GM23338 (cell line): ENCODE measurements at regions not wholly inside any gene's neighbourhood (a gene's known extent, or its start where the extent isn't known, plus 50 kb on each side); places are given as distances from the start of the nearest gene placed in this dataset.

ENCODE experiments used
- ATAC-seq: fragments of 200-7000 bp; cut with Tn5 transposase; 3 replicates; pipeline ENCODE4 v1.9.1; 2020
- DNase-seq: peaks from one replicate; pipeline ENCODE4 v3.0.0-alpha.2; 2015; ENCODE audit warnings: low spot score
- H2AFZ ChIP-seq: fragments of 200-600 bp; sonication (generic); 2 replicates; pipeline ENCODE4 v1.8.0; 2016; ENCODE audit warnings: antibody characterized with exemption, mild to moderate bottlenecking, moderate library complexity
- H3F3A ChIP-seq: fragments of 200-600 bp; sonication (generic); replicated peaks from 2 replicates; pipeline ENCODE4 v1.8.0; 2017; ENCODE audit warnings: antibody characterized with exemption, mixed run types, low read depth
- H3K27ac ChIP-seq: fragments of 200-600 bp; sonication (generic); 2 replicates; pipeline ENCODE4 v1.6.1; 2016; ENCODE audit warnings: low read depth
- H3K27me3 ChIP-seq: fragments of 200-600 bp; sonication (generic); 2 replicates; pipeline ENCODE4 v1.8.0; 2016; ENCODE audit warnings: mild to moderate bottlenecking, mixed run types, moderate library complexity; ENCODE audit not compliant: insufficient read depth
- H3K36me3 ChIP-seq: fragments of 200-600 bp; sonication (generic); 2 replicates; pipeline ENCODE4 v1.8.0; 2016; ENCODE audit warnings: mild to moderate bottlenecking; ENCODE audit not compliant: insufficient read depth
- H3K4me1 ChIP-seq: fragments of 200-600 bp; sonication (generic); 2 replicates; pipeline ENCODE4 v1.8.0; 2016; ENCODE audit warnings: mild to moderate bottlenecking, moderate library complexity; ENCODE audit not compliant: insufficient read depth
- H3K4me2 ChIP-seq: fragments of 200-600 bp; sonication (generic); 2 replicates; pipeline ENCODE4 v1.7.1; 2017; ENCODE audit warnings: mixed run types
- H3K4me3 ChIP-seq: fragments of 200-600 bp; sonication (generic); 2 replicates; pipeline ENCODE4 v1.6.1; 2016; ENCODE audit warnings: mixed run types
- H3K79me2 ChIP-seq: fragments of 200-600 bp; sonication (generic); replicated peaks from 2 replicates; pipeline ENCODE4 v1.8.0; 2017; ENCODE audit warnings: mild to moderate bottlenecking; ENCODE audit not compliant: insufficient read depth
- H3K9me2 ChIP-seq: fragments of 200-600 bp; sonication (generic); 2 replicates; pipeline ENCODE4 v1.8.0; 2017; ENCODE audit not compliant: insufficient read depth
- H4K20me1 ChIP-seq: fragments of 200-600 bp; sonication (generic); replicated peaks from 2 replicates; pipeline ENCODE4 v1.8.0; 2017; ENCODE audit warnings: mild to moderate bottlenecking; ENCODE audit not compliant: insufficient read depth
- H3K27ac Mint-ChIP-seq: 2 replicates; pipeline ENCODE4 v1.8.0; 2020; ENCODE audit warnings: inconsistent platforms, mild to moderate bottlenecking, moderate library complexity, mixed read lengths
- H3K27me3 Mint-ChIP-seq: 3 replicates; pipeline ENCODE4 v1.8.0; 2022; ENCODE audit warnings: low read depth, mild to moderate bottlenecking, moderate library complexity, mixed read lengths, inconsistent platforms; ENCODE audit not compliant: insufficient read depth, poor library complexity
- H3K36me3 Mint-ChIP-seq: 3 replicates; pipeline ENCODE4 v1.8.0; 2021; ENCODE audit warnings: low read depth, mild to moderate bottlenecking, inconsistent platforms, moderate library complexity, mixed read lengths
- H3K4me1 Mint-ChIP-seq: 3 replicates; pipeline ENCODE4 v1.8.0; 2020; ENCODE audit warnings: mild to moderate bottlenecking, inconsistent platforms, mixed read lengths
- H3K4me3 Mint-ChIP-seq: 3 replicates; pipeline ENCODE4 v1.8.0; 2021; ENCODE audit warnings: moderate library complexity, mild to moderate bottlenecking, inconsistent platforms, mixed read lengths
- H3K9me3 Mint-ChIP-seq: 3 replicates; pipeline ENCODE4 v1.8.0; 2020; ENCODE audit warnings: moderate library complexity, mild to moderate bottlenecking, inconsistent platforms, mixed read lengths
- CREB1 ChIP-seq: fragments of 250-450 bp; sonication (Bioruptor Pico); IDR thresholded peaks from 2 replicates; pipeline ENCODE4 v1.5.0; 2020; ENCODE audit warnings: low read depth, mild to moderate bottlenecking, moderate library complexity
- EZH2 ChIP-seq: fragments of 200-600 bp; sonication (generic); IDR thresholded peaks from one replicate; pipeline ENCODE4 v1.8.0; 2017; ENCODE audit warnings: antibody characterized with exemption, mild to moderate bottlenecking, low read depth; ENCODE audit not compliant: unreplicated experiment
- EZH2phosphoT487 ChIP-seq: fragments of 200-600 bp; sonication (generic); IDR thresholded peaks from one replicate; pipeline ENCODE4 v1.8.1; 2018; ENCODE audit warnings: antibody characterized with exemption; ENCODE audit not compliant: unreplicated experiment
- JUNB ChIP-seq: IDR thresholded peaks from one replicate; pipeline ENCODE4 v1.6.1; 2016; ENCODE audit warnings: antibody characterized with exemption; ENCODE audit not compliant: unreplicated experiment
- NANOG ChIP-seq: IDR thresholded peaks from 2 replicates; pipeline ENCODE4 v1.6.1; 2016; ENCODE audit warnings: antibody characterized with exemption, borderline replicate concordance
- POLR2AphosphoS5 ChIP-seq: IDR thresholded peaks from 2 replicates; pipeline ENCODE4 v1.6.1; 2016; ENCODE audit warnings: antibody characterized with exemption, low read depth
- STAT1 ChIP-seq: IDR thresholded peaks from one replicate; pipeline ENCODE4 v1.6.1; 2016; ENCODE audit warnings: antibody characterized with exemption; ENCODE audit not compliant: unreplicated experiment
- ZNF114 ChIP-seq: fragments of 250-450 bp; sonication (Bioruptor Pico); IDR thresholded peaks from 2 replicates; pipeline ENCODE4 v1.5.0; 2020; ENCODE audit warnings: mild to moderate bottlenecking, moderate library complexity
- ZNF331 ChIP-seq: fragments of 250-450 bp; sonication (Bioruptor Pico); IDR thresholded peaks from 2 replicates; pipeline ENCODE4 v1.5.0; 2020; ENCODE audit warnings: low read depth, mild to moderate bottlenecking, moderate library complexity
- TF ChIP-seq, protein P1 (sequence below): IDR thresholded peaks from one replicate; pipeline ENCODE4 v1.6.1; 2018; ENCODE audit warnings: antibody characterized with exemption; ENCODE audit not compliant: unreplicated experiment
- TF ChIP-seq, protein P2 (sequence below), 2 experiments: fragments of 200-600 bp in 1 of 2; sonication (generic) in 1 of 2; conservative IDR thresholded peaks; 2 replicates each; pipeline versions ENCODE4 v1.5.1 to v1.6.1; 2016 to 2017; ENCODE audit warnings: antibody characterized with exemption in 2 of 2, low read depth in 2 of 2, mild to moderate bottlenecking in 2 of 2, moderate library complexity in 1 of 2
- TF ChIP-seq, protein P3 (sequence below): IDR thresholded peaks from 2 replicates; pipeline ENCODE4 v1.6.1; 2016; ENCODE audit warnings: antibody characterized with exemption
- TF ChIP-seq, protein P4 (sequence below): fragments of 250-450 bp; sonication (Bioruptor Pico); IDR thresholded peaks from 2 replicates; pipeline ENCODE4 v1.5.0; 2020; ENCODE audit warnings: mild to moderate bottlenecking, moderate library complexity

DNA sequence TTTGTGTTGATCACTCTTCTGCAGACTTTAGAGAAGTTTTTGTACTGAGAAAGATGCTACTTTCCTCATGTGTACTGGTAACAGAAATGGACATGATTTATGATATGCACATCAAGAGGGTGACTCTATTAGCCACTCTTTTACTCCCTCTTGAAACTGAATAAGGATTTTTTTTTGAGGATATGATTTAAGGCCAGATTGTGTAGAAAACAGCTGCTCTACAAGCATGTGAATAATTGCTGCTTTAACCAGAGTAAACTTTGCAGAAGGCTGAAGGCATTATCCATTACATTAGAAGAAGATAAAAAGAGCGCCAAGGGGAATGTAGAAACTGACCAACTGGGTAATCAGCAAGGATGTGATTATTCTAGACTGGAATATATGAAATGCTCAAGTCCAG lies 276.2 kb upstream of the MAP3K7 start:
- no peaks in the 10 kb centered on the region for H3K36me3 ChIP-seq
- no peaks in the 10 kb centered on the region for H3F3A ChIP-seq
- no peaks in the 10 kb centered on the region for H4K20me1 ChIP-seq
- peaks cover 18% of the 10 kb centered on the region for H3K9me2 ChIP-seq
- H3K27me3 ChIP-seq: no peaks in the 10 kb centered on the region
- no peak for ATAC-seq
- H3K4me2 ChIP-seq: no peak overlapping the region
- no peaks in the 10 kb centered on the region for H3K79me2 ChIP-seq
- H2AFZ ChIP-seq: no peak overlapping the region
- H3K27ac ChIP-seq: no peak overlapping the region
- H3K4me1 Mint-ChIP-seq: no peaks in the 10 kb centered on the region
- no peak for DNase-seq
- H3K4me3 ChIP-seq: no peak overlapping the region
- H3K27ac Mint-ChIP-seq: no peak overlapping the region
- no peaks in the 10 kb centered on the region for H3K36me3 Mint-ChIP-seq
- no peak overlapping the region for H3K4me3 Mint-ChIP-seq
- TF ChIP-seq ZNF114 (CRISPR knock-in tag) (no peak), JUNB (no peak), EZH2 (no peak), EZH2phosphoT487 (no peak), STAT1 (no peak), NANOG (no peak), POLR2AphosphoS5 (no peak), ZNF331 (no peak), CREB1 (no peak)
- TF ChIP-seq, protein P1, sequence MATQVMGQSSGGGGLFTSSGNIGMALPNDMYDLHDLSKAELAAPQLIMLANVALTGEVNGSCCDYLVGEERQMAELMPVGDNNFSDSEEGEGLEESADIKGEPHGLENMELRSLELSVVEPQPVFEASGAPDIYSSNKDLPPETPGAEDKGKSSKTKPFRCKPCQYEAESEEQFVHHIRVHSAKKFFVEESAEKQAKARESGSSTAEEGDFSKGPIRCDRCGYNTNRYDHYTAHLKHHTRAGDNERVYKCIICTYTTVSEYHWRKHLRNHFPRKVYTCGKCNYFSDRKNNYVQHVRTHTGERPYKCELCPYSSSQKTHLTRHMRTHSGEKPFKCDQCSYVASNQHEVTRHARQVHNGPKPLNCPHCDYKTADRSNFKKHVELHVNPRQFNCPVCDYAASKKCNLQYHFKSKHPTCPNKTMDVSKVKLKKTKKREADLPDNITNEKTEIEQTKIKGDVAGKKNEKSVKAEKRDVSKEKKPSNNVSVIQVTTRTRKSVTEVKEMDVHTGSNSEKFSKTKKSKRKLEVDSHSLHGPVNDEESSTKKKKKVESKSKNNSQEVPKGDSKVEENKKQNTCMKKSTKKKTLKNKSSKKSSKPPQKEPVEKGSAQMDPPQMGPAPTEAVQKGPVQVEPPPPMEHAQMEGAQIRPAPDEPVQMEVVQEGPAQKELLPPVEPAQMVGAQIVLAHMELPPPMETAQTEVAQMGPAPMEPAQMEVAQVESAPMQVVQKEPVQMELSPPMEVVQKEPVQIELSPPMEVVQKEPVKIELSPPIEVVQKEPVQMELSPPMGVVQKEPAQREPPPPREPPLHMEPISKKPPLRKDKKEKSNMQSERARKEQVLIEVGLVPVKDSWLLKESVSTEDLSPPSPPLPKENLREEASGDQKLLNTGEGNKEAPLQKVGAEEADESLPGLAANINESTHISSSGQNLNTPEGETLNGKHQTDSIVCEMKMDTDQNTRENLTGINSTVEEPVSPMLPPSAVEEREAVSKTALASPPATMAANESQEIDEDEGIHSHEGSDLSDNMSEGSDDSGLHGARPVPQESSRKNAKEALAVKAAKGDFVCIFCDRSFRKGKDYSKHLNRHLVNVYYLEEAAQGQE: no peak
- TF ChIP-seq, protein P2, sequence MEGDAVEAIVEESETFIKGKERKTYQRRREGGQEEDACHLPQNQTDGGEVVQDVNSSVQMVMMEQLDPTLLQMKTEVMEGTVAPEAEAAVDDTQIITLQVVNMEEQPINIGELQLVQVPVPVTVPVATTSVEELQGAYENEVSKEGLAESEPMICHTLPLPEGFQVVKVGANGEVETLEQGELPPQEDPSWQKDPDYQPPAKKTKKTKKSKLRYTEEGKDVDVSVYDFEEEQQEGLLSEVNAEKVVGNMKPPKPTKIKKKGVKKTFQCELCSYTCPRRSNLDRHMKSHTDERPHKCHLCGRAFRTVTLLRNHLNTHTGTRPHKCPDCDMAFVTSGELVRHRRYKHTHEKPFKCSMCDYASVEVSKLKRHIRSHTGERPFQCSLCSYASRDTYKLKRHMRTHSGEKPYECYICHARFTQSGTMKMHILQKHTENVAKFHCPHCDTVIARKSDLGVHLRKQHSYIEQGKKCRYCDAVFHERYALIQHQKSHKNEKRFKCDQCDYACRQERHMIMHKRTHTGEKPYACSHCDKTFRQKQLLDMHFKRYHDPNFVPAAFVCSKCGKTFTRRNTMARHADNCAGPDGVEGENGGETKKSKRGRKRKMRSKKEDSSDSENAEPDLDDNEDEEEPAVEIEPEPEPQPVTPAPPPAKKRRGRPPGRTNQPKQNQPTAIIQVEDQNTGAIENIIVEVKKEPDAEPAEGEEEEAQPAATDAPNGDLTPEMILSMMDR (conservative IDR thresholded peaks at IDR 0.05; ENCODE audit: low read depth in 2 of 2): no peak
- TF ChIP-seq, protein P3, sequence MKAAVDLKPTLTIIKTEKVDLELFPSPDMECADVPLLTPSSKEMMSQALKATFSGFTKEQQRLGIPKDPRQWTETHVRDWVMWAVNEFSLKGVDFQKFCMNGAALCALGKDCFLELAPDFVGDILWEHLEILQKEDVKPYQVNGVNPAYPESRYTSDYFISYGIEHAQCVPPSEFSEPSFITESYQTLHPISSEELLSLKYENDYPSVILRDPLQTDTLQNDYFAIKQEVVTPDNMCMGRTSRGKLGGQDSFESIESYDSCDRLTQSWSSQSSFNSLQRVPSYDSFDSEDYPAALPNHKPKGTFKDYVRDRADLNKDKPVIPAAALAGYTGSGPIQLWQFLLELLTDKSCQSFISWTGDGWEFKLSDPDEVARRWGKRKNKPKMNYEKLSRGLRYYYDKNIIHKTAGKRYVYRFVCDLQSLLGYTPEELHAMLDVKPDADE: no peak
- TF ChIP-seq, protein P4, sequence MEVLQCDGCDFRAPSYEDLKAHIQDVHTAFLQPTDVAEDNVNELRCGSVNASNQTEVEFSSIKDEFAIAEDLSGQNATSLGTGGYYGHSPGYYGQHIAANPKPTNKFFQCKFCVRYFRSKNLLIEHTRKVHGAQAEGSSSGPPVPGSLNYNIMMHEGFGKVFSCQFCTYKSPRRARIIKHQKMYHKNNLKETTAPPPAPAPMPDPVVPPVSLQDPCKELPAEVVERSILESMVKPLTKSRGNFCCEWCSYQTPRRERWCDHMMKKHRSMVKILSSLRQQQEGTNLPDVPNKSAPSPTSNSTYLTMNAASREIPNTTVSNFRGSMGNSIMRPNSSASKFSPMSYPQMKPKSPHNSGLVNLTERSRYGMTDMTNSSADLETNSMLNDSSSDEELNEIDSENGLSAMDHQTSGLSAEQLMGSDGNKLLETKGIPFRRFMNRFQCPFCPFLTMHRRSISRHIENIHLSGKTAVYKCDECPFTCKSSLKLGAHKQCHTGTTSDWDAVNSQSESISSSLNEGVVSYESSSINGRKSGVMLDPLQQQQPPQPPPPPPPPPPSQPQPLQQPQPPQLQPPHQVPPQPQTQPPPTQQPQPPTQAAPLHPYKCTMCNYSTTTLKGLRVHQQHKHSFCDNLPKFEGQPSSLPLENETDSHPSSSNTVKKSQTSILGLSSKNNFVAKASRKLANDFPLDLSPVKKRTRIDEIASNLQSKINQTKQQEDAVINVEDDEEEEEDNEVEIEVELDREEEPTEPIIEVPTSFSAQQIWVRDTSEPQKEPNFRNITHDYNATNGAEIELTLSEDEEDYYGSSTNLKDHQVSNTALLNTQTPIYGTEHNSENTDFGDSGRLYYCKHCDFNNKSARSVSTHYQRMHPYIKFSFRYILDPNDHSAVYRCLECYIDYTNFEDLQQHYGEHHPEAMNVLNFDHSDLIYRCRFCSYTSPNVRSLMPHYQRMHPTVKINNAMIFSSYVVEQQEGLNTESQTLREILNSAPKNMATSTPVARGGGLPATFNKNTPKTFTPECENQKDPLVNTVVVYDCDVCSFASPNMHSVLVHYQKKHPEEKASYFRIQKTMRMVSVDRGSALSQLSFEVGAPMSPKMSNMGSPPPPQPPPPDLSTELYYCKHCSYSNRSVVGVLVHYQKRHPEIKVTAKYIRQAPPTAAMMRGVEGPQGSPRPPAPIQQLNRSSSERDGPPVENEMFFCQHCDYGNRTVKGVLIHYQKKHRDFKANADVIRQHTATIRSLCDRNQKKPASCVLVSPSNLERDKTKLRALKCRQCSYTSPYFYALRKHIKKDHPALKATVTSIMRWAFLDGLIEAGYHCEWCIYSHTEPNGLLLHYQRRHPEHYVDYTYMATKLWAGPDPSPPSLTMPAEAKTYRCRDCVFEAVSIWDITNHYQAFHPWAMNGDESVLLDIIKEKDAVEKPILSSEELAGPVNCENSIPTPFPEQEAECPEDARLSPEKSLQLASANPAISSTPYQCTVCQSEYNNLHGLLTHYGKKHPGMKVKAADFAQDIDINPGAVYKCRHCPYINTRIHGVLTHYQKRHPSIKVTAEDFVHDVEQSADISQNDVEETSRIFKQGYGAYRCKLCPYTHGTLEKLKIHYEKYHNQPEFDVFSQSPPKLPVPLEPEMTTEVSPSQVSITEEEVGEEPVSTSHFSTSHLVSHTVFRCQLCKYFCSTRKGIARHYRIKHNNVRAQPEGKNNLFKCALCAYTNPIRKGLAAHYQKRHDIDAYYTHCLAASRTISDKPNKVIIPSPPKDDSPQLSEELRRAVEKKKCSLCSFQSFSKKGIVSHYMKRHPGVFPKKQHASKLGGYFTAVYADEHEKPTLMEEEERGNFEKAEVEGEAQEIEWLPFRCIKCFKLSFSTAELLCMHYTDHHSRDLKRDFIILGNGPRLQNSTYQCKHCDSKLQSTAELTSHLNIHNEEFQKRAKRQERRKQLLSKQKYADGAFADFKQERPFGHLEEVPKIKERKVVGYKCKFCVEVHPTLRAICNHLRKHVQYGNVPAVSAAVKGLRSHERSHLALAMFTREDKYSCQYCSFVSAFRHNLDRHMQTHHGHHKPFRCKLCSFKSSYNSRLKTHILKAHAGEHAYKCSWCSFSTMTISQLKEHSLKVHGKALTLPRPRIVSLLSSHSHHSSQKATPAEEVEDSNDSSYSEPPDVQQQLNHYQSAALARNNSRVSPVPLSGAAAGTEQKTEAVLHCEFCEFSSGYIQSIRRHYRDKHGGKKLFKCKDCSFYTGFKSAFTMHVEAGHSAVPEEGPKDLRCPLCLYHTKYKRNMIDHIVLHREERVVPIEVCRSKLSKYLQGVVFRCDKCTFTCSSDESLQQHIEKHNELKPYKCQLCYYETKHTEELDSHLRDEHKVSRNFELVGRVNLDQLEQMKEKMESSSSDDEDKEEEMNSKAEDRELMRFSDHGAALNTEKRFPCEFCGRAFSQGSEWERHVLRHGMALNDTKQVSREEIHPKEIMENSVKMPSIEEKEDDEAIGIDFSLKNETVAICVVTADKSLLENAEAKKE: no peak
- H3K27me3 Mint-ChIP-seq: no peaks in the 10 kb centered on the region
- no peaks in the 10 kb centered on the region for H3K4me1 ChIP-seq
- no peaks in the 10 kb centered on the region for H3K9me3 Mint-ChIP-seq
